ENCODE measurements at regions not wholly inside any gene's neighbourhood (a gene's known extent, or its start where the extent isn't known, plus 50 kb on each side); places are given as distances from the start of the nearest gene placed in this dataset.

- no peak overlapping the region for H3K27ac ChIP-seq
- DNase-seq (no peak), ATAC-seq (no peak)
- H3K4me3 ChIP-seq: no peak overlapping the region
- 92 to 97% methylated on average over 5 of the region's 5 CpGs for WGBS, 2 donors
- TF ChIP-seq, protein P1, sequence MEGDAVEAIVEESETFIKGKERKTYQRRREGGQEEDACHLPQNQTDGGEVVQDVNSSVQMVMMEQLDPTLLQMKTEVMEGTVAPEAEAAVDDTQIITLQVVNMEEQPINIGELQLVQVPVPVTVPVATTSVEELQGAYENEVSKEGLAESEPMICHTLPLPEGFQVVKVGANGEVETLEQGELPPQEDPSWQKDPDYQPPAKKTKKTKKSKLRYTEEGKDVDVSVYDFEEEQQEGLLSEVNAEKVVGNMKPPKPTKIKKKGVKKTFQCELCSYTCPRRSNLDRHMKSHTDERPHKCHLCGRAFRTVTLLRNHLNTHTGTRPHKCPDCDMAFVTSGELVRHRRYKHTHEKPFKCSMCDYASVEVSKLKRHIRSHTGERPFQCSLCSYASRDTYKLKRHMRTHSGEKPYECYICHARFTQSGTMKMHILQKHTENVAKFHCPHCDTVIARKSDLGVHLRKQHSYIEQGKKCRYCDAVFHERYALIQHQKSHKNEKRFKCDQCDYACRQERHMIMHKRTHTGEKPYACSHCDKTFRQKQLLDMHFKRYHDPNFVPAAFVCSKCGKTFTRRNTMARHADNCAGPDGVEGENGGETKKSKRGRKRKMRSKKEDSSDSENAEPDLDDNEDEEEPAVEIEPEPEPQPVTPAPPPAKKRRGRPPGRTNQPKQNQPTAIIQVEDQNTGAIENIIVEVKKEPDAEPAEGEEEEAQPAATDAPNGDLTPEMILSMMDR (IDR thresholded peaks at IDR 0.05): no peak
- no peaks in the 10 kb centered on the region for H3K36me3 ChIP-seq
- H3K9me3 ChIP-seq: peaks cover 0 to 33% (median 0%) of the 10 kb centered on the region in 11 donors
- no peaks in the 10 kb centered on the region for H3K4me1 ChIP-seq
- no peaks in the 10 kb centered on the region for H3K27me3 ChIP-seq
- intact Hi-C loops (cut with DNase I): no loop called here
Measured at GRCh38 chr3:83251490-83251889, 1490.0 kb upstream of the GBE1 start.

DNA sequence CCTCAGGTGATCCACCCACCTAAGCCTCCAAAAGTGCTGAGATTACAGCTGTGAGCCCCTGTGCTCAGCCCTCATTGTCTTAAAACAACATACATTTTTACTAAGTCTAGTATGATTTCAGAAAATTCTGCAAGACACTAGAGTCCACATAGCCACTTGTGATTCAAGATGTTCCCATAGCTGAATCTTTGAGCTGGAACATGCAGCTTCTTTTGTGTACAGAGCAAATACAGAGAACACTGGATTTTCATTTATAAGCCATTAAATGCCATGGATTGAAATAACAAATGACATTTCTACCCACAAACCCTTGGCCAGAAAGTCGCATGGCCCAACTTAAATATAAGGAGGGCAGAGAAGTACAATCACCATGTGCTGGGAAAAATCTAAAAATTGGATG, 1489.2 kb upstream of the GBE1 start:
- DNase-seq: no peak
- Histone ChIP-seq H3K36me3 (no peaks in the 10 kb centered on the region), H3K4me1 (no peaks in the 10 kb centered on the region), H3K27ac (no peak overlapping the region), H3K9me3 (peaks cover 0 to 41% (median 0%) of the 10 kb centered on the region in 11 donors), H3K4me3 (no peak overlapping the region), H3K27me3 (no peaks in the 10 kb centered on the region)
- no peak for ATAC-seq
- intact Hi-C loops (cut with DNase I): no loop called here
- WGBS, 2 donors: 84 to 86% methylated on average over 1 of the region's 1 CpG
- TF ChIP-seq, protein P1 (IDR thresholded peaks at IDR 0.05): no peak

GRCh38 chr3:83248454-83248853, 1487.0 kb upstream of the GBE1 start:
- no peak overlapping the region for H3K27ac ChIP-seq
- no peaks in the 10 kb centered on the region for H3K36me3 ChIP-seq
- no peaks in the 10 kb centered on the region for H3K4me1 ChIP-seq
- ATAC-seq: no peak
- intact Hi-C loops (cut with DNase I): no loop called here
- H3K9me3 ChIP-seq: peaks cover 0 to 53% (median 5%) of the 10 kb centered on the region in 11 donors
- H3K4me3 ChIP-seq: no peak overlapping the region
- TF ChIP-seq, protein P1 (IDR thresholded peaks at IDR 0.05): no peak
- no peaks in the 10 kb centered on the region for H3K27me3 ChIP-seq
- no peak for DNase-seq
- WGBS, 2 donors: 63 to 68% methylated on average over 3 of the region's 3 CpGs

DNA sequence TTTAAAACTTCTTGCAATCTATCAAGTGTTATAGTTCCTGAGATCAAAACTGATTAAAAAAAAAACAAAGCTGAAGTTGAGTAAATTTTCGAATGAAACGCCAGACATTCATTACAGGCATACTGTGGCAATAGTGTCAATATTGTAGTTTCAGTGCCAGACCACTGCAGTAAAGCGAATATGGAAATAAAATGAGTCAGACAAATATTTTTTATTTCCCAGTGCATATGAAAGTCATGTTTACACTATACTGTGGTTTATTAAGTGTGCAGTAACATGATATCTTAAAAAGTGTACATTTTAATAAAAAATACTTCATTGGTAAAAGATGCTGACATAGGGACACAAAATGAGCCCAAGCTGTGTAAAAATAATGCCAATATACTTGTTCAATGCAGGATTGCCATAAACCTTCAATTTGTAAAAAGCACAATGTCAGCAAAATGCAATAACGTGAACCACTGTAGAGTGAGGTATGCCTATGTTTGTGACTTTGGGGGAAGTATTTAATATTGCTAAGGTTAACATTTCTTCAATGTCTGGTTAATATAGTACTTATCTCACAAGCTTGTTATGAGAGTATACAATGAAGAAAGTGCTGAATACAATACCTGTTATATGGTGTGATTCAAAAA, 1473.9 kb upstream of the GBE1 start:
- Histone ChIP-seq H3K27ac (no peak overlapping the region), H3K4me3 (no peak overlapping the region), H3K9me3 (peaks cover 0 to 2% (median 0%) of the 10 kb centered on the region in 11 donors), H3K27me3 (no peaks in the 10 kb centered on the region), H3K4me1 (no peaks in the 10 kb centered on the region), H3K36me3 (no peaks in the 10 kb centered on the region)
- no peak for DNase-seq
- ATAC-seq: no peak
- WGBS, 2 donors: 79 to 89% methylated on average over 4 of the region's 4 CpGs
- TF ChIP-seq, protein P1 (IDR thresholded peaks at IDR 0.05): no peak
- intact Hi-C loops (cut with DNase I): no loop called here

Data from heart right ventricle (tissue), 16 donors.